Vagina (tissue), 2 donors: ENCODE measurements at regions not wholly inside any gene's neighbourhood (a gene's known extent, or its start where the extent isn't known, plus 50 kb on each side); places are given as distances from the start of the nearest gene placed in this dataset.

Experiments
- DNase-seq, 2 donors: peaks; one replicate each; pipeline ENCODE4 v3.0.0-alpha.2; 2017; ENCODE audit errors: extremely low spot score in 2 of 2
- H3K27ac ChIP-seq: fragments of 200-600 bp; sonication (generic); one replicate; pipeline ENCODE4 v1.5.1; 2019
- H3K27me3 ChIP-seq: fragments of 200-600 bp; sonication (generic); one replicate; pipeline ENCODE4 v1.5.1; 2019
- H3K36me3 ChIP-seq, 2 donors: fragments of 200-600 bp; sonication (generic); one replicate each; pipeline ENCODE4 v1.5.1; 2017 to 2019
- H3K4me1 ChIP-seq: fragments of 200-600 bp; sonication (generic); one replicate; pipeline ENCODE4 v1.5.1; 2019
- H3K4me3 ChIP-seq, 2 donors: fragments of 200-600 bp; sonication (generic); 1 replicate in 1 of 2; 2 replicates in 1 of 2; pipeline ENCODE4 v1.5.1; 2016 to 2019
- H3K9me3 ChIP-seq: fragments of 200-600 bp; sonication (generic); one replicate; pipeline ENCODE4 v1.5.1; 2019
- CTCF ChIP-seq, 3 experiments: fragments of 450-650 bp in 2 of 3; fragments of 200-600 bp in 1 of 3; sonication (generic) in 1 of 3; IDR thresholded peaks; one replicate each; pipeline ENCODE4 v1.5.1; 2017 to 2019; ENCODE audit warnings: antibody characterized with exemption in 3 of 3, mild to moderate bottlenecking in 2 of 3, moderate library complexity in 2 of 3
- POLR2A ChIP-seq, 2 donors: fragments of 450-650 bp; IDR thresholded peaks; one replicate each; pipeline ENCODE4 v1.6.1; 2017; ENCODE audit warnings: antibody characterized with exemption in 2 of 2, mild to moderate bottlenecking in 2 of 2, moderate library complexity in 2 of 2
- POLR2AphosphoS5 ChIP-seq, 2 donors: sonication (generic); formaldehyde crosslinking; IDR thresholded peaks; one replicate each; pipeline ENCODE4 v1.9.0; 2017; ENCODE audit warnings: antibody characterized with exemption in 2 of 2, mild to moderate bottlenecking in 2 of 2, low read depth in 1 of 2; ENCODE audit not compliant: insufficient read depth in 1 of 2
- intact Hi-C: fragments of 100-400 bp; cut with DNase I; formaldehyde crosslinking; loops from one replicate; pipeline ENCODE4 v1.15.1; 2023

DNA sequence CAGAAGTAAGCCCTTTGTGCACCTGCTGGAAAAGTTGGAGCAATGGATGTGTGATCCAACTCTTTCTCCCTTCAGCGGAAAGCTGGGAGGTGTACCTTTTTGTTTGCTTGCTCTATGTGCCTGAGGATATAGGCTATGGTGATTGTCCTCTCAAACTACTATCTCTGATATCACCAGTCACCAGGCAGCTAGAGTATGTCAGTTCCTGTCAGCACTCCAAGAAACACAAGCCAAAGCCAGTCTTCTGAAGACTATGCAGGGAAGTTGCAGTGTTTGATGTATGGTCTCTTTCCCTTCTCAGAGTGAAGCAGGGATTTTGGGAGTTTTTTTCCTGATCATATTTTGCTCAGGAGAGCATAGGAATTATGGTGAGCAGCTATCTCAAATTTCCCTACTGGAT lies 146.4 kb downstream of the PTH2R start:
- no peak for TF ChIP-seq POLR2AphosphoS5 (IDR thresholded peaks at IDR 0.05; ENCODE audit: insufficient read depth in 1 of 2, low read depth in 1 of 2)
- TF ChIP-seq CTCF (IDR thresholded peaks at IDR 0.05), result no peak
- no peak for TF ChIP-seq POLR2A (IDR thresholded peaks at IDR 0.05)
- H3K4me1 ChIP-seq, result no peaks in the 10 kb centered on the region

GRCh38 chr2:208556983-208557484 lies 150.4 kb downstream of the PTH2R start:
- no peaks in the 10 kb centered on the region for H3K27me3 ChIP-seq
- TF ChIP-seq CTCF (IDR thresholded peaks at IDR 0.05) (no peak), POLR2AphosphoS5 (IDR thresholded peaks at IDR 0.05; ENCODE audit: insufficient read depth in 1 of 2, low read depth in 1 of 2) (no peak), POLR2A (IDR thresholded peaks at IDR 0.05) (no peak)
- no peaks in the 10 kb centered on the region for H3K4me1 ChIP-seq
- no peaks in the 10 kb centered on the region for H3K36me3 ChIP-seq
- no peak for DNase-seq
- H3K4me3 ChIP-seq, result no peak overlapping the region
- no peaks in the 10 kb centered on the region for H3K9me3 ChIP-seq
- no peak overlapping the region for H3K27ac ChIP-seq
- intact Hi-C loops, result no loop called here

More for the DNA sequence above, 146.4 kb downstream of the PTH2R start:
- H3K36me3 ChIP-seq, result no peaks in the 10 kb centered on the region
- no peaks in the 10 kb centered on the region for H3K27me3 ChIP-seq
- H3K9me3 ChIP-seq, result no peaks in the 10 kb centered on the region
- no peak overlapping the region for H3K27ac ChIP-seq
- no peak overlapping the region for H3K4me3 ChIP-seq
- no peak for DNase-seq
- intact Hi-C loops, result no loop called here

- DNase-seq, result no peak
- H3K4me1 ChIP-seq, result no peaks in the 10 kb centered on the region
- TF ChIP-seq CTCF (IDR thresholded peaks at IDR 0.05) (no peak), POLR2A (IDR thresholded peaks at IDR 0.05) (no peak), POLR2AphosphoS5 (IDR thresholded peaks at IDR 0.05; ENCODE audit: insufficient read depth in 1 of 2, low read depth in 1 of 2) (no peak)
- no peak overlapping the region for H3K27ac ChIP-seq
- H3K4me3 ChIP-seq, result no peak overlapping the region
- H3K27me3 ChIP-seq, result no peaks in the 10 kb centered on the region
- H3K36me3 ChIP-seq, result no peaks in the 10 kb centered on the region
- intact Hi-C loops, result no loop called here
- no peaks in the 10 kb centered on the region for H3K9me3 ChIP-seq
These were observed 159.3 kb downstream of the PTH2R start for GRCh38 chr2:208565690-208566416.

DNA sequence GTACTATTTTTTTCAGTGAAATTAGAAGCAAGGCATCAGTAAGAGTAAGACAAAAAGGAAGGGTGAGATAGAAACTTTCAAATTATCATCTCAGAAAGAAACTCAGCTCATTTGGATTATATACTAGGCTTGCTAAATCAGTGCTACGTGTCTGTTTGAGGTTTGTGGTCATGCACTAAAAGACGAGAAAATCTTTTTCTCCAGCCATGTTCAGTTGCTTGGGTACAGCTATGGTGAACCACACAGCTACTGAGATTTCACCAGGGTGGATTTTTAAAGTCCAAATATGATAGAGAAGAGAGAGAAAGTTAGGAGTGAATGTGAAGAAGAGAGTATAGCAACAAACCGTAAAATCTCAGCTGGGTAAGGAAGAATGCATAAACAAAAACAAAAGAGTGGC lies 161.6 kb downstream of the PTH2R start:
- Histone ChIP-seq H3K36me3 (no peaks in the 10 kb centered on the region), H3K27me3 (no peaks in the 10 kb centered on the region), H3K9me3 (no peaks in the 10 kb centered on the region), H3K4me3 (no peak overlapping the region), H3K27ac (no peak overlapping the region), H3K4me1 (no peaks in the 10 kb centered on the region)
- TF ChIP-seq POLR2A (IDR thresholded peaks at IDR 0.05) (no peak), CTCF (IDR thresholded peaks at IDR 0.05) (no peak), POLR2AphosphoS5 (IDR thresholded peaks at IDR 0.05; ENCODE audit: insufficient read depth in 1 of 2, low read depth in 1 of 2) (no peak)
- intact Hi-C loops, result no loop called here
- DNase-seq, result no peak

- DNase-seq, result no peak
- no peak for TF ChIP-seq CTCF (IDR thresholded peaks at IDR 0.05)
- TF ChIP-seq POLR2AphosphoS5 (IDR thresholded peaks at IDR 0.05; ENCODE audit: insufficient read depth in 1 of 2, low read depth in 1 of 2), result no peak
- no peak for TF ChIP-seq POLR2A (IDR thresholded peaks at IDR 0.05)
- Histone ChIP-seq H3K4me3 (no peak overlapping the region), H3K27me3 (no peaks in the 10 kb centered on the region), H3K36me3 (no peaks in the 10 kb centered on the region), H3K27ac (no peak overlapping the region), H3K9me3 (no peaks in the 10 kb centered on the region), H3K4me1 (no peaks in the 10 kb centered on the region)
- intact Hi-C loops, result no loop called here
These were observed 163.5 kb downstream of the PTH2R start for GRCh38 chr2:208570066-208570465.
